ENCODE measurements at regions not wholly inside any gene's neighbourhood (a gene's known extent, or its start where the extent isn't known, plus 50 kb on each side); places are given as distances from the start of the nearest gene placed in this dataset.

GRCh38 chr18:53639687-53640086, 584.8 kb downstream of the MBD2 start:
- Histone ChIP-seq H3K27me3 (no peaks in the 10 kb centered on the region), H3K9me3 (peaks cover 0 to 3% (median 0%) of the 10 kb centered on the region in 4 donors), H3K4me3 (no peak overlapping the region), H3K36me3 (no peaks in the 10 kb centered on the region), H3K27ac (no peak overlapping the region), H3K4me1 (no peaks in the 10 kb centered on the region)
- intact Hi-C loops (cut with DNase I) = no loop called here
- DNase-seq = no peak
- TF ChIP-seq POLR2AphosphoS5 (IDR thresholded peaks at IDR 0.05) = no peak
- no peak for TF ChIP-seq POLR2A (IDR thresholded peaks at IDR 0.05)
- TF ChIP-seq EP300 (IDR thresholded peaks at IDR 0.05) = no peak
- no peak for TF ChIP-seq CTCF (IDR thresholded peaks at IDR 0.05)

GRCh38 chr18:53629337-53629736, 595.1 kb downstream of the MBD2 start:
- H3K27ac ChIP-seq = no peak overlapping the region
- no peak overlapping the region for H3K4me3 ChIP-seq
- H3K9me3 ChIP-seq = peaks cover 0 to 2% (median 0%) of the 10 kb centered on the region in 4 donors
- WGBS, 2 donors = 77 to 79% methylated on average over 1 of the region's 1 CpG
- no peaks in the 10 kb centered on the region for H3K4me1 ChIP-seq
- intact Hi-C loops (cut with DNase I) = no loop called here
- H3K27me3 ChIP-seq = no peaks in the 10 kb centered on the region
- H3K36me3 ChIP-seq = no peaks in the 10 kb centered on the region
- TF ChIP-seq EP300 (IDR thresholded peaks at IDR 0.05) (no peak), POLR2AphosphoS5 (IDR thresholded peaks at IDR 0.05) (no peak)
- DNase-seq = no peak

- no peak for DNase-seq
- no peaks in the 10 kb centered on the region for H3K9me3 ChIP-seq
- WGBS, 2 donors = 85 to 88% methylated on average over 25 of the region's 25 CpGs
- TF ChIP-seq CTCF (IDR thresholded peaks at IDR 0.05) (no peak), POLR2AphosphoS5 (IDR thresholded peaks at IDR 0.05) (no peak), EP300 (IDR thresholded peaks at IDR 0.05) (no peak), POLR2A (IDR thresholded peaks at IDR 0.05) (no peak)
- no peak overlapping the region for H3K4me3 ChIP-seq
- no peaks in the 10 kb centered on the region for H3K36me3 ChIP-seq
- H3K4me1 ChIP-seq = no peaks in the 10 kb centered on the region
- H3K27me3 ChIP-seq = no peaks in the 10 kb centered on the region
- intact Hi-C loops (cut with DNase I) = no loop called here
- no peak overlapping the region for H3K27ac ChIP-seq
Measured at GRCh38 chr18:53625997-53626599, 598.4 kb downstream of the MBD2 start.

- no peaks in the 10 kb centered on the region for H3K36me3 ChIP-seq
- H3K27ac ChIP-seq = no peak overlapping the region
- H3K4me3 ChIP-seq = no peak overlapping the region
- no peaks in the 10 kb centered on the region for H3K27me3 ChIP-seq
- no peak for TF ChIP-seq POLR2A (IDR thresholded peaks at IDR 0.05)
- TF ChIP-seq POLR2AphosphoS5 (IDR thresholded peaks at IDR 0.05) = no peak
- no peak for TF ChIP-seq CTCF (IDR thresholded peaks at IDR 0.05)
- TF ChIP-seq EP300 (IDR thresholded peaks at IDR 0.05) = no peak
- H3K9me3 ChIP-seq = no peaks in the 10 kb centered on the region
- DNase-seq = no peak
- WGBS, 2 donors = 72 to 74% methylated on average over 1 of the region's 1 CpG
- intact Hi-C loops (cut with DNase I) = no loop called here
- H3K4me1 ChIP-seq = no peaks in the 10 kb centered on the region
Measured at GRCh38 chr18:53610957-53611356, 613.5 kb downstream of the MBD2 start.

GRCh38 chr18:53606792-53607191, 617.7 kb downstream of the MBD2 start:
- TF ChIP-seq POLR2AphosphoS5 (IDR thresholded peaks at IDR 0.05) (no peak), EP300 (IDR thresholded peaks at IDR 0.05) (no peak), POLR2A (IDR thresholded peaks at IDR 0.05) (no peak), CTCF (IDR thresholded peaks at IDR 0.05) (no peak)
- Histone ChIP-seq H3K36me3 (no peaks in the 10 kb centered on the region), H3K4me1 (no peaks in the 10 kb centered on the region), H3K27ac (no peak overlapping the region), H3K27me3 (no peaks in the 10 kb centered on the region), H3K4me3 (no peak overlapping the region), H3K9me3 (no peaks in the 10 kb centered on the region)
- intact Hi-C loops (cut with DNase I) = no loop called here
- DNase-seq = no peak
